Lower lobe of right lung (tissue), 2 donors: ENCODE measurements at regions not wholly inside any gene's neighbourhood (a gene's known extent, or its start where the extent isn't known, plus 50 kb on each side); places are given as distances from the start of the nearest gene placed in this dataset.

Source experiments
- ATAC-seq, 2 donors: fragments of 200-7000 bp; cut with Tn5 transposase; one replicate each; pipeline ENCODE4 v1.9.1; 2020 to 2022; ENCODE audit warnings: mild to moderate bottlenecking in 2 of 2, moderate library complexity in 2 of 2
- DNase-seq: peaks from one replicate; pipeline ENCODE4 v3.0.0-alpha.2; 2020
- H3K27ac ChIP-seq: fragments of 200-600 bp; one replicate; pipeline ENCODE4 v1.8.0; 2022
- H3K27me3 ChIP-seq: fragments of 200-600 bp; one replicate; pipeline ENCODE4 v1.8.0; 2022; ENCODE audit warnings: low read depth
- H3K36me3 ChIP-seq: fragments of 200-600 bp; one replicate; pipeline ENCODE4 v1.8.0; 2022; ENCODE audit warnings: mild to moderate bottlenecking
- H3K4me1 ChIP-seq: fragments of 200-600 bp; one replicate; pipeline ENCODE4 v1.8.0; 2022
- H3K4me3 ChIP-seq: fragments of 200-600 bp; one replicate; pipeline ENCODE4 v1.8.0; 2022; ENCODE audit warnings: mild to moderate bottlenecking
- H3K9me3 ChIP-seq: fragments of 200-600 bp; one replicate; pipeline ENCODE4 v1.8.0; 2022
- intact Hi-C: fragments of 100-400 bp; cut with DNase I; formaldehyde crosslinking; loops from one replicate; pipeline ENCODE4 v1.11.0; 2022
- TF ChIP-seq, protein P1 (sequence below): fragments of 200-600 bp; IDR thresholded peaks from one replicate; pipeline ENCODE4 v1.8.0; 2022; ENCODE audit warnings: antibody characterized with exemption, mild to moderate bottlenecking
- donor health status: DM: no; HTN: yes; CAD: no; lungs with severe emphysema.

DNA sequence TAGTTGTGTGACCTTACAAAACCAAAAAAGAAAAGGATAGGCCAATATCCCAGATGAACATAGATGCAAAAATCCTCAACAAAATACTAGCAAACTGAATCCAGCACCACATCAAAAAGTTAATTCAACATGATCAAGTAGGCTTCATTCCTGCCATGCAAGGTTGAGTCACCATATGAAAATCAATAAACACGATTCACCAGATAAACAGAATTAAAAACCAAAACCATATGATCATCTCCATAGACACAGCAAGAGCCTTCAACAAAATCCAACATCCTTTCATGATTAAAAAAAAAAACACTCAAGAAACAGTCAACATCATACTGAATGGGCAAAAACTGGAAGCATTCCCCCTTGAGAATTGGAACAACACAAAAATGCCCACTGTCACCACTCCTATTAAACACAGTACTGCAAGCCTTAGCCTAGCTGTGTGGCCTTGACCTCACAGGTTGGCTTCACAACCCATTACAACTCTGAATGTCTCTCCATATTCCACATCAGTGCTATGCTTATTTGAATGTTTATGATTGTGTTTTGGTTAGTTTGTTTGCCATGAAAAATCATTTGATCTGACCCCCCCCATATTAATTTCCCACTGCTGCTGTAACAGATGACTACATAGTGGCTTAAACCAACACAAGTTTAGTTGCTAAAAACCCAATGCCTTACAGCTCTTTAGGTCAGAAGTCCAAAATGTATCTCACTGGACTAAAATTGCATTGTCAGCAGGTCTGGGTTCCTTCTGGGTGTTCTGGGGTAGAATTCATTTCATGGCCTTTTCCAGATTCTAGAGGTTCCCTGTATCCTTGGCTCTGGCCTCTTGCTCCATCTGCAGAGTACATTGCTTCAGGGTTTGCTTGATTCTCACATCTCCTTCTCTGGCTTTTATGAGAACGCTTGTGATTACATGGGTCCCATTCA is 257.1 kb upstream of the DYNLRB2 start:
- Histone ChIP-seq H3K4me3 (no peak overlapping the region), H3K27me3 (no peaks in the 10 kb centered on the region), H3K9me3 (no peaks in the 10 kb centered on the region), H3K36me3 (no peaks in the 10 kb centered on the region), H3K4me1 (no peaks in the 10 kb centered on the region), H3K27ac (no peak overlapping the region)
- TF ChIP-seq, protein P1, sequence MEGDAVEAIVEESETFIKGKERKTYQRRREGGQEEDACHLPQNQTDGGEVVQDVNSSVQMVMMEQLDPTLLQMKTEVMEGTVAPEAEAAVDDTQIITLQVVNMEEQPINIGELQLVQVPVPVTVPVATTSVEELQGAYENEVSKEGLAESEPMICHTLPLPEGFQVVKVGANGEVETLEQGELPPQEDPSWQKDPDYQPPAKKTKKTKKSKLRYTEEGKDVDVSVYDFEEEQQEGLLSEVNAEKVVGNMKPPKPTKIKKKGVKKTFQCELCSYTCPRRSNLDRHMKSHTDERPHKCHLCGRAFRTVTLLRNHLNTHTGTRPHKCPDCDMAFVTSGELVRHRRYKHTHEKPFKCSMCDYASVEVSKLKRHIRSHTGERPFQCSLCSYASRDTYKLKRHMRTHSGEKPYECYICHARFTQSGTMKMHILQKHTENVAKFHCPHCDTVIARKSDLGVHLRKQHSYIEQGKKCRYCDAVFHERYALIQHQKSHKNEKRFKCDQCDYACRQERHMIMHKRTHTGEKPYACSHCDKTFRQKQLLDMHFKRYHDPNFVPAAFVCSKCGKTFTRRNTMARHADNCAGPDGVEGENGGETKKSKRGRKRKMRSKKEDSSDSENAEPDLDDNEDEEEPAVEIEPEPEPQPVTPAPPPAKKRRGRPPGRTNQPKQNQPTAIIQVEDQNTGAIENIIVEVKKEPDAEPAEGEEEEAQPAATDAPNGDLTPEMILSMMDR: no peak
- DNase-seq: no peak
- ATAC-seq: no peak
- intact Hi-C loops: no loop called here

DNA sequence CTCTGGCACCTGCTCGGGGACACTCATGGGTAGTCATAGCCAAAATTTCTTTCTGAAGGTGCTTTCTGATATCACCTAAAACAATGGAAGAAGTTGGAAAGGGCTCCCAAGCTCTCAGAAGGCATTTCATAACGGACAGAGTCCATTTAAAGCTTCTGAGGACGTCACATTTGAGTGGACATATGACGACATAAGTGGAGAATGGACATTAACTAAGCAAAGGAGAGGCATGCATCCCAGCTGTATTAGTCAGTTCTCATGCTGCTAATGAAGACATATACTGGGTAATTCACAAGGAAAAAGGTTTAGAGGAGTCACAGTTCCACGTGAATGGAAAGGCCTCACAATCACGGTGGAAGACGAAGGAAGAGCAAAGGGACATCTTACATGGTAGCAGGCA is 260.2 kb upstream of the DYNLRB2 start:
- no peak for ATAC-seq
- TF ChIP-seq, protein P1: no peak
- Histone ChIP-seq H3K4me3 (no peak overlapping the region), H3K9me3 (no peaks in the 10 kb centered on the region), H3K27me3 (no peaks in the 10 kb centered on the region), H3K4me1 (no peaks in the 10 kb centered on the region), H3K27ac (no peak overlapping the region), H3K36me3 (no peaks in the 10 kb centered on the region)
- no peak for DNase-seq
- intact Hi-C loops: no loop called here

DNA sequence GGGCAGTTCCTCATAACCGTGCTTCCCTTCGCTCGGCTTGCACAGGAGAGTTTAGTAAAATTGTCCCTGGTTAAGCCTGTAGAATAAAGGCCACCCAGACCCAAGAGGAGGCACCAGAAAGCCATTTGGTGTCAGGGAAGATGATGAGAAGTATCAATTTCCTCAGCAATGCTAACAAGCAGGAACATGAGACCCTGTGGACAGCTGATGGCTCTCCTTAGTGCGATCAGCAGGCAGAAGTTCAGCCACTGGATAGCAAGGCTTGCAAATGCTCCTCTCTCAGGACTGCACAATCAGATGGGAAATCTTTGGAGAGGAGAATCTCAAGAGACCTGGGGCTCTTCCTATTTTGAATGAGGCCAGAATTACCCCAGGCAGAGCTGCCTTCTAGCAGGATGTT is 261.1 kb upstream of the DYNLRB2 start:
- H3K27me3 ChIP-seq: no peaks in the 10 kb centered on the region
- DNase-seq: no peak
- H3K4me3 ChIP-seq: no peak overlapping the region
- H3K9me3 ChIP-seq: no peaks in the 10 kb centered on the region
- ATAC-seq: no peak
- H3K27ac ChIP-seq: no peak overlapping the region
- intact Hi-C loops: no loop called here
- H3K36me3 ChIP-seq: no peaks in the 10 kb centered on the region
- TF ChIP-seq, protein P1: no peak
- H3K4me1 ChIP-seq: no peaks in the 10 kb centered on the region

DNA sequence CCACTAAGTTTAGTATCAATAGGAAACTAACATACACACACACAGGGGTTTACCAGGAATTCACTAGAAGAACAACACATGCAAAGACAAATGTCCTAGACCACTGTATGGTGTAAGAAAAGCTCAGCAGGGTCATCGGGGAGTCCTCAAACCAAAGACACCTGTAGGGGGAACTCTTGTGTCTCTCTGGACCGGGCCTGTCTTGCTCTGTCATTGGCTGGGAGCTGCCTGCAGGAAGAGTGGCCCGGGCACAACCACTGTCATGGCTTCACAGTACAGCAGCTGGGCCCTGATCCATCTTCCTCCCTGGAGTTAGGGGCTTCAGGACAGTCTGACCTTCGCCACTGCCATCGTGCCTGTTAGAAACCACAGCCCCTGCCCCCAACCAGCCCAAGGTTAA is 263.6 kb upstream of the DYNLRB2 start:
- TF ChIP-seq, protein P1: no peak
- Histone ChIP-seq H3K27ac (no peak overlapping the region), H3K9me3 (no peaks in the 10 kb centered on the region), H3K36me3 (no peaks in the 10 kb centered on the region), H3K4me3 (no peak overlapping the region), H3K4me1 (no peaks in the 10 kb centered on the region), H3K27me3 (no peaks in the 10 kb centered on the region)
- DNase-seq: no peak
- intact Hi-C loops: no loop called here
- ATAC-seq: peak in 1 of 2 donors; percentile 27

DNA sequence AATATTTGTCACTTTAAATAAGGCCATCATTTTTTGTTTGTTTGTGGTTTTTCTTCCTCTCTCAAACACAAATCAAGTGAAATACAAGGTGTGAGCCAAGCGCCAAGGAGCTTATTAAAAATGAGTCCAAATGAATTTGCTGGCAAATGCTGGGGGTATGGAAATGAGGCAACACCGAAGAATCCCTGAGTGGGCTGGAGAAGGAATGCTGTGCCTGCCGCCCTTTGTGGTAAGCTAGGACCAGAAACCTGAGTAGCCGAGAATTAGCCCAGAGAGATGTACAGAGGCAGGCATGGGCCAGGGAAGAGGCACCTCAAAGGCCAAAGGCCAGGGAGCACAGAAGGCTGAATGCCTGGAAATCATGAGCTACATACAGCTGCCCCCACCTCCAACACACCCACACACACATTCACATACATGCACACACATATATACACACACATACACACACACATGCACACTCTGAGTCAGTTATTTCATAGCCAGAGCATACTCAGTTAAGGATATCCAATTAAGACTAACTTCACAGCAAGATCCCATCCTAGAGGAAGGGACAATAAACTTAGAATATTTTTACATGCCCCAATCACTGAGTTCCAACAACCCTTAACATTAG is 266.1 kb upstream of the DYNLRB2 start:
- intact Hi-C loops: no loop called here
- Histone ChIP-seq H3K27ac (no peak overlapping the region), H3K36me3 (no peaks in the 10 kb centered on the region), H3K4me3 (no peak overlapping the region), H3K27me3 (no peaks in the 10 kb centered on the region), H3K9me3 (no peaks in the 10 kb centered on the region), H3K4me1 (no peaks in the 10 kb centered on the region)
- DNase-seq (no peak), ATAC-seq (no peak)
- TF ChIP-seq, protein P1: no peak
